ENCODE measurements at regions not wholly inside any gene's neighbourhood (a gene's known extent, or its start where the extent isn't known, plus 50 kb on each side); places are given as distances from the start of the nearest gene placed in this dataset.

- Histone ChIP-seq H3K36me3 (replicated peaks in 1 of 2; ENCODE audit: control insufficient read depth in 1 of 2, insufficient read depth in 2 of 2, low read length in 2 of 2) (no peaks in the 10 kb centered on the region), H3K4me1 (ENCODE audit: insufficient read depth, low read length) (no peaks in the 10 kb centered on the region), H2AFZ (ENCODE audit: low read length) (no peak overlapping the region), H3K27ac (ENCODE audit: extremely low read length, insufficient read depth, low read length) (no peak overlapping the region), H3K9me3 (ENCODE audit: low read length) (peaks cover 16% of the 10 kb centered on the region), H3K27me3 (ENCODE audit: control insufficient read depth in 1 of 2, insufficient read depth in 2 of 2, low read length in 2 of 2) (no peaks in the 10 kb centered on the region), H4K20me1 (ENCODE audit: insufficient read depth, low read length) (no peaks in the 10 kb centered on the region), H3K9ac (ENCODE audit: insufficient read depth, low read depth, low read length) (no peak overlapping the region), H3K79me2 (ENCODE audit: insufficient read depth, low read length) (no peaks in the 10 kb centered on the region), H3K4me3 (replicated peaks in 1 of 3; ENCODE audit: insufficient read depth in 1 of 3, low read depth in 2 of 3, low read length in 3 of 3) (no peak overlapping the region), H3K4me2 (ENCODE audit: low read depth, low read length) (no peak overlapping the region)
- intact Hi-C loops (cut with micrococcal nuclease; ENCODE audit: unreplicated experiment) (no loop called here), in situ Hi-C loops (cut with HindIII; ENCODE audit: extremely low pct_ligation_motif_present, low pct_unique_long_range_greater_than_20kb) (no loop called here)
- FAIRE-seq, result no peak
- TF ChIP-seq, protein P1, sequence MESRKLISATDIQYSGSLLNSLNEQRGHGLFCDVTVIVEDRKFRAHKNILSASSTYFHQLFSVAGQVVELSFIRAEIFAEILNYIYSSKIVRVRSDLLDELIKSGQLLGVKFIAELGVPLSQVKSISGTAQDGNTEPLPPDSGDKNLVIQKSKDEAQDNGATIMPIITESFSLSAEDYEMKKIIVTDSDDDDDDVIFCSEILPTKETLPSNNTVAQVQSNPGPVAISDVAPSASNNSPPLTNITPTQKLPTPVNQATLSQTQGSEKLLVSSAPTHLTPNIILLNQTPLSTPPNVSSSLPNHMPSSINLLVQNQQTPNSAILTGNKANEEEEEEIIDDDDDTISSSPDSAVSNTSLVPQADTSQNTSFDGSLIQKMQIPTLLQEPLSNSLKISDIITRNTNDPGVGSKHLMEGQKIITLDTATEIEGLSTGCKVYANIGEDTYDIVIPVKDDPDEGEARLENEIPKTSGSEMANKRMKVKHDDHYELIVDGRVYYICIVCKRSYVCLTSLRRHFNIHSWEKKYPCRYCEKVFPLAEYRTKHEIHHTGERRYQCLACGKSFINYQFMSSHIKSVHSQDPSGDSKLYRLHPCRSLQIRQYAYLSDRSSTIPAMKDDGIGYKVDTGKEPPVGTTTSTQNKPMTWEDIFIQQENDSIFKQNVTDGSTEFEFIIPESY (CRISPR knock-in tag; IDR thresholded peaks at IDR 0.05), result no peak
- TF ChIP-seq PRDM10 (CRISPR knock-in tag; IDR thresholded peaks at IDR 0.05; ENCODE audit: low read depth) (no peak), ZNF777 (CRISPR knock-in tag; IDR thresholded peaks at IDR 0.05) (no peak), HHEX (CRISPR knock-in tag; IDR thresholded peaks at IDR 0.05) (no peak), CC2D1A (CRISPR knock-in tag; IDR thresholded peaks at IDR 0.05) (no peak), TRIM24 (CRISPR knock-in tag; IDR thresholded peaks at IDR 0.05) (no peak), ZMYM3 (CRISPR knock-in tag; IDR thresholded peaks at IDR 0.05) (no peak), ZNF510 (CRISPR knock-in tag; IDR thresholded peaks at IDR 0.05; ENCODE audit: low read depth) (no peak)
- TF ChIP-seq, protein P2, sequence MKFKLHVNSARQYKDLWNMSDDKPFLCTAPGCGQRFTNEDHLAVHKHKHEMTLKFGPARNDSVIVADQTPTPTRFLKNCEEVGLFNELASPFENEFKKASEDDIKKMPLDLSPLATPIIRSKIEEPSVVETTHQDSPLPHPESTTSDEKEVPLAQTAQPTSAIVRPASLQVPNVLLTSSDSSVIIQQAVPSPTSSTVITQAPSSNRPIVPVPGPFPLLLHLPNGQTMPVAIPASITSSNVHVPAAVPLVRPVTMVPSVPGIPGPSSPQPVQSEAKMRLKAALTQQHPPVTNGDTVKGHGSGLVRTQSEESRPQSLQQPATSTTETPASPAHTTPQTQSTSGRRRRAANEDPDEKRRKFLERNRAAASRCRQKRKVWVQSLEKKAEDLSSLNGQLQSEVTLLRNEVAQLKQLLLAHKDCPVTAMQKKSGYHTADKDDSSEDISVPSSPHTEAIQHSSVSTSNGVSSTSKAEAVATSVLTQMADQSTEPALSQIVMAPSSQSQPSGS (CRISPR knock-in tag; IDR thresholded peaks at IDR 0.05), result no peak
- ChIA-PET POLR2A (no interaction called here), CTCF (ENCODE audit: low intra/inter-chr PET ratio, low total read pairs) (no interaction called here)
- no TSS peak for BruUV-seq (replicated peaks)
- ATAC-seq, result no peak
- no peak for DNase-seq (ENCODE audit: low spot score)
Observed at GRCh38 chr3:162015856-162016255, 519.2 kb downstream of the OTOL1 start.

All from HepG2 (cell line).